ENCODE measurements at regions not wholly inside any gene's neighbourhood (a gene's known extent, or its start where the extent isn't known, plus 50 kb on each side); places are given as distances from the start of the nearest gene placed in this dataset.

GRCh38 chr16:77531752-77532151, 96.9 kb upstream of the ADAMTS18 start:
- Histone ChIP-seq H3K27ac (ENCODE audit: low read depth, low read length) (no peak overlapping the region), H3K36me3 (ENCODE audit: control insufficient read depth in 2 of 4, insufficient read depth in 4 of 4, low read length in 3 of 4) (no peaks in the 10 kb centered on the region), H3K4me3 (ENCODE audit: extremely low read depth in 1 of 4, insufficient read depth in 2 of 4, low read depth in 3 of 4, low read length in 4 of 4) (no peak overlapping the region), H3K79me1 (ENCODE audit: low read depth, low read length) (no peaks in the 10 kb centered on the region), H2BK120ac (replicated peaks; ENCODE audit: low read depth, low read length) (no peak overlapping the region), H3K27me3 (replicated peaks in 1 of 4; ENCODE audit: control insufficient read depth in 3 of 4, extremely low read depth in 1 of 4, insufficient read depth in 3 of 4, low read length in 3 of 4) (no peaks in the 10 kb centered on the region), H4K20me1 (replicated peaks in 1 of 2; ENCODE audit: control insufficient read depth in 1 of 2, insufficient read depth in 2 of 2, low read length in 2 of 2) (no peaks in the 10 kb centered on the region), H2AFZ (ENCODE audit: low read length) (no peak overlapping the region), H3K23me2 (ENCODE audit: low read depth, low read length) (no peaks in the 10 kb centered on the region), H4K5ac (ENCODE audit: insufficient read length, low read depth, low read length) (no peak overlapping the region), H2BK12ac (ENCODE audit: low read depth, low read length) (no peak overlapping the region), H3K23ac (ENCODE audit: insufficient read length) (no peak overlapping the region), H2AK5ac (ENCODE audit: low read depth, low read length) (no peak overlapping the region), H3K9me3 (ENCODE audit: insufficient read depth in 2 of 2, low read depth in 1 of 2, low read length in 1 of 2) (no peaks in the 10 kb centered on the region), H3K56ac (replicated peaks; ENCODE audit: insufficient read length, low read depth, low read length) (no peak overlapping the region), H3K4me2 (ENCODE audit: insufficient read depth in 1 of 2, low read depth in 2 of 2, low read length in 2 of 2) (no peak overlapping the region), H2BK20ac (ENCODE audit: low read length) (no peak overlapping the region), H3K79me2 (ENCODE audit: control insufficient read depth in 1 of 2, insufficient read depth in 2 of 2, low read length in 2 of 2) (no peaks in the 10 kb centered on the region), H2BK5ac (ENCODE audit: low read depth, low read length) (no peak overlapping the region), H3K4me1 (replicated peaks in 1 of 4; ENCODE audit: control insufficient read depth in 3 of 4, insufficient read depth in 4 of 4, low read length in 3 of 4) (no peaks in the 10 kb centered on the region), H4K91ac (replicated peaks; ENCODE audit: insufficient read length, low read length) (no peak overlapping the region), H3K9ac (replicated peaks in 1 of 4; ENCODE audit: extremely low read depth in 1 of 4, low read depth in 3 of 4, low read length in 3 of 4) (no peak overlapping the region), H3K18ac (ENCODE audit: extremely low read depth, low read length) (no peak overlapping the region), H4K8ac (ENCODE audit: extremely low read depth, insufficient read depth, low read length) (no peak overlapping the region), H3K14ac (ENCODE audit: insufficient read length) (no peak overlapping the region), H2BK15ac (ENCODE audit: low read length) (no peak overlapping the region), H3K4ac (replicated peaks; ENCODE audit: insufficient read length, low read depth, low read length) (no peak overlapping the region)
- CTCF ChIA-PET (ENCODE audit: partially characterized antibody), result interaction anchor here (0.6 kb wide), 1 partner anchor 37 kb away, joined by 3 read pairs; no protein-coding TSS in a partner anchor
- DNase-seq (ENCODE audit: low read depth in 1 of 2, low spot score in 2 of 2) (no peak), FAIRE-seq (no peak)
- POLR2A ChIA-PET (ENCODE audit: partially characterized antibody), result no interaction called here
- WGBS, 2 experiments (ENCODE audit: extremely low coverage in 1 of 2, insufficient coverage in 1 of 2, insufficient read length in 1 of 2, insufficient replicate concordance in 2 of 2, low coverage in 1 of 2, low lambda C conversion rate in 2 of 2, missing lambda C conversion rate in 1 of 2), result 100% methylated on average over 1 of the region's 1 CpG; no CpG with 5 or more reads in 1 of the 2 experiments
- TF ChIP-seq RNF2 (IDR thresholded peaks at IDR 0.05; ENCODE audit: borderline replicate concordance, low read depth, low read length, missing control alignments, poor library complexity, severe bottlenecking) (no peak), BCL11A (IDR thresholded peaks at IDR 0.05; ENCODE audit: low read depth in 2 of 2, low read length in 2 of 2) (no peak), BACH1 (IDR thresholded peaks at IDR 0.05; ENCODE audit: low read length) (no peak)

Data from H1 (cell line).